ENCODE measurements at regions not wholly inside any gene's neighbourhood (a gene's known extent, or its start where the extent isn't known, plus 50 kb on each side); places are given as distances from the start of the nearest gene placed in this dataset.

DNA sequence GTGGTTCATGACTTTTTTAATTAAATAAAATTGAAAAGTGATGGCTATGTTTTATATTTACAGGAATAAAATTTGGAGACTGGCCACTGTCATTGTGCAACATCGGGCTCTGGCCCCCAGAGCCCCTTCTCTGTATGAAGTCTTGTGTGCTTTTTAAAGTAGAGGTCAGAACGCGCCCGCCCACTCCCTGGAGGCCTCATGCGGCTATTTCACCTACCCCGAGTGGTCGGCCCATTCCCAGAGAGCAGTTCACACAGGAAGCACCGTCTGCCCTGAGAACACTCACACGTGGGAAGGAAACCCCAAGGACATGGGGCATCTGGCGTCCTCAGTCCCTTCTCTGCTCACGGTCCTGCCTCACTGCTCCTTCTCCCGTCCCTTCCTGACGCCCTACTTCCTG lies 296.9 kb upstream of the SALL3 start:
- H3K4me3 Mint-ChIP-seq = no peak overlapping the region
- no peak overlapping the region for H3K4me3 ChIP-seq (replicated peaks in 1 of 3; ENCODE audit: low read depth in 2 of 3, low read length in 3 of 3)
- peaks cover 1 to 4% (median 2%) of the 10 kb centered on the region in 3 donors for H3K27me3 Mint-ChIP-seq (ENCODE audit: low read depth in 3 of 3)
- H3K4me2 ChIP-seq (replicated peaks; ENCODE audit: extremely low read depth, low read length, poor library complexity, severe bottlenecking) = no peak overlapping the region
- no peaks in the 10 kb centered on the region for H3K36me3 Mint-ChIP-seq
- no peak overlapping the region for H3K27ac ChIP-seq (ENCODE audit: low read depth in 1 of 2, low read length in 2 of 2)
- no peak overlapping the region for H3K9ac ChIP-seq (ENCODE audit: insufficient read depth, low read length, poor library complexity, severe bottlenecking)
- H2AFZ ChIP-seq (ENCODE audit: insufficient read depth, low read depth, low read length, poor library complexity, severe bottlenecking) = no peak overlapping the region
- H3K9me3 ChIP-seq (replicated peaks in 1 of 2; ENCODE audit: control insufficient read depth in 1 of 2, insufficient read depth in 1 of 2, low read length in 2 of 2) = no peaks in the 10 kb centered on the region
- intact Hi-C loops (cut with micrococcal nuclease) = no loop called here
- no peaks in the 10 kb centered on the region for H3K4me1 ChIP-seq (ENCODE audit: control insufficient read depth in 1 of 2, insufficient read depth in 2 of 2, low read length in 2 of 2)
- no peaks in the 10 kb centered on the region for H3K4me1 Mint-ChIP-seq
- H3K9me3 Mint-ChIP-seq = peaks cover 0 to 4% (median 0%) of the 10 kb centered on the region in 7 donors
- H4K20me1 ChIP-seq (ENCODE audit: insufficient read depth, low read length) = no peaks in the 10 kb centered on the region
- no peak for DNase-seq
- H3K79me2 ChIP-seq (ENCODE audit: insufficient read depth, low read length) = no peaks in the 10 kb centered on the region
- TF ChIP-seq CTCF (IDR thresholded peaks at IDR 0.05) = no peak
- WGBS (ENCODE audit: insufficient coverage) = 70% methylated on average over 10 of the region's 13 CpGs
- no peaks in the 10 kb centered on the region for H3K27me3 ChIP-seq (ENCODE audit: control insufficient read depth in 2 of 2, insufficient read depth in 2 of 2, low read length in 2 of 2)
- H3K27ac Mint-ChIP-seq = no peak overlapping the region
- H3K36me3 ChIP-seq (replicated peaks in 1 of 2; ENCODE audit: control insufficient read depth in 1 of 2, insufficient read depth in 2 of 2, low read length in 2 of 2) = no peaks in the 10 kb centered on the region

DNA sequence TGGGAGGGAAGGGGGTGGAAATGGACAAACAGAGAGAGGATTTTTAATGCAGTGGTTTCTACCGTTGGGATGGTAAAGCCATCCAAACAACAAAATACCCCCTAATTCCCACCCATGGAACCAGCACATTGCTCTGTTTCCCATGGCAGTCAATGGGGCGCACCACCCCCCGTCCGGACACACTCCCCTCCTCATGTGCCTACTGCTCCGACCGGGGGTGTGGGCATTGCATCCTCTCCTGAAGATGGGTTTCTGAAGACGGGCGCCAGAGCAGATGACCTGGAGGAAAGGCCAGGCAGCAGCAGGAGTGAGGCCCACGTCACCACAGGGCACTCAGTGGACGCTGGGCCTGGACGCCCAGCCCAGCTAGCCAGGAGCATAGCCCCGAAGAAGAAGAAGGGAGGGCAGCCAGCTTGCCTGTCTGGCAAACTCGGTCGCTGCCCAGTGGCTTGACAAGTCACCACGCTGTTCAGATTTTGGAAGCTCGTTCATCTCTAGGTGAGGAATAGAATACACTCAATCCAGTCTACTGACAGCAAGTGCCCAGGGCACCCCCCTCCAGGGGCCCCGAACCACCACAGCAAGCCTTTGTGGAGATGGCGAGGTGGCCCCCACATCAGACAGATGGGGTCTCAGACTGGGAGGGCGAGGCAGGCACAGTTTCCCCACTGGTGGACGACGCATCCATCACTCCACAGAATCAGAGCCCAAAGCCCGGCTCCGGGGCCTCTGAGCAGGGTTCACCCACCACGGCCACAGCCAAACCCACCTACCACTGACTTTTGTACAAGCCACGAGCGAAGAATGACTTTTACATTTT lies 296.2 kb upstream of the SALL3 start:
- Histone ChIP-seq H3K4me1 (ENCODE audit: control insufficient read depth in 1 of 2, insufficient read depth in 2 of 2, low read length in 2 of 2) (no peaks in the 10 kb centered on the region), H2AFZ (ENCODE audit: insufficient read depth, low read depth, low read length, poor library complexity, severe bottlenecking) (no peak overlapping the region), H3K79me2 (ENCODE audit: insufficient read depth, low read length) (no peaks in the 10 kb centered on the region), H4K20me1 (ENCODE audit: insufficient read depth, low read length) (no peaks in the 10 kb centered on the region), H3K9ac (ENCODE audit: insufficient read depth, low read length, poor library complexity, severe bottlenecking) (no peak overlapping the region), H3K9me3 (replicated peaks in 1 of 2; ENCODE audit: control insufficient read depth in 1 of 2, insufficient read depth in 1 of 2, low read length in 2 of 2) (no peaks in the 10 kb centered on the region), H3K27ac (ENCODE audit: low read depth in 1 of 2, low read length in 2 of 2) (no peak overlapping the region), H3K4me3 (replicated peaks in 1 of 3; ENCODE audit: low read depth in 2 of 3, low read length in 3 of 3) (no peak overlapping the region), H3K36me3 (replicated peaks in 1 of 2; ENCODE audit: control insufficient read depth in 1 of 2, insufficient read depth in 2 of 2, low read length in 2 of 2) (no peaks in the 10 kb centered on the region), H3K27me3 (ENCODE audit: control insufficient read depth in 2 of 2, insufficient read depth in 2 of 2, low read length in 2 of 2) (no peaks in the 10 kb centered on the region), H3K4me2 (replicated peaks; ENCODE audit: extremely low read depth, low read length, poor library complexity, severe bottlenecking) (no peak overlapping the region)
- Mint-ChIP-seq H3K4me3 (no peak overlapping the region), H3K4me1 (no peaks in the 10 kb centered on the region), H3K9me3 (peaks cover 0 to 4% (median 0%) of the 10 kb centered on the region in 7 donors), H3K36me3 (no peaks in the 10 kb centered on the region), H3K27me3 (ENCODE audit: low read depth in 3 of 3) (peaks cover 1 to 4% (median 2%) of the 10 kb centered on the region in 3 donors), H3K27ac (no peak overlapping the region)
- intact Hi-C loops (cut with micrococcal nuclease) = no loop called here
- 94% methylated on average over 21 of the region's 26 CpGs for WGBS (ENCODE audit: insufficient coverage)
- DNase-seq = no peak
- no peak for TF ChIP-seq CTCF (IDR thresholded peaks at IDR 0.05)
